Gastrocnemius medialis (tissue), 4 donors: ENCODE measurements at regions not wholly inside any gene's neighbourhood (a gene's known extent, or its start where the extent isn't known, plus 50 kb on each side); places are given as distances from the start of the nearest gene placed in this dataset.

ENCODE experiments used
- CTCF ChIP-seq, 5 experiments: fragments of 450-650 bp in 3 of 5; fragments of 200-600 bp in 2 of 5; sonication (generic) in 2 of 5; IDR thresholded peaks in 4 of 5; conservative IDR thresholded peaks in 1 of 5; 1 replicate in 4 of 5; 2 replicates in 1 of 5; pipeline ENCODE4 v1.5.1; 2016 to 2019; ENCODE audit warnings: antibody characterized with exemption in 5 of 5, mild to moderate bottlenecking in 3 of 5, moderate library complexity in 3 of 5
- POLR2A ChIP-seq, 2 donors: fragments of 450-650 bp; IDR thresholded peaks; one replicate each; pipeline ENCODE4 v1.6.1; 2017; ENCODE audit warnings: antibody characterized with exemption in 2 of 2, mild to moderate bottlenecking in 2 of 2, moderate library complexity in 2 of 2

- TF ChIP-seq POLR2A (IDR thresholded peaks at IDR 0.05): no peak
- TF ChIP-seq CTCF (IDR thresholded peaks at IDR 0.05 in 4 of 5, conservative IDR thresholded peaks at IDR 0.05 in 1 of 5): no peak
Measured at GRCh38 chr5:121430538-121430937, 421.1 kb upstream of the FTMT start.
